Pulmonary artery endothelial cell (primary cell): ENCODE measurements at regions not wholly inside any gene's neighbourhood (a gene's known extent, or its start where the extent isn't known, plus 50 kb on each side); places are given as distances from the start of the nearest gene placed in this dataset.
A peak's percentile ranks its signal among the peaks of the same experiment; 100 is the strongest.
"Not testable (repeated sequence)": the region's sequence is repeated elsewhere in the genome, so short reads cannot be mapped to it uniquely, and the experiment has no call there.

Source experiments
- DNase-seq: peaks from one replicate; pipeline ENCODE4 v3.0.0-alpha.2; 2011; ENCODE audit warnings: low read depth, low spot score

GRCh38 chr4:187478292-187479140 is 517.1 kb upstream of the ZFP42 start:
- DNase-seq = no peak

- DNase-seq = no peak
These were observed 516.1 kb upstream of the ZFP42 start for GRCh38 chr4:187479511-187479910.

GRCh38 chr4:187480146-187481145 is 515.1 kb upstream of the ZFP42 start:
- DNase-seq = peak; percentile 4

GRCh38 chr4:187484186-187484585 is 511.4 kb upstream of the ZFP42 start:
- no peak for DNase-seq

- no peak for DNase-seq
These were observed 509.9 kb upstream of the ZFP42 start for GRCh38 chr4:187485676-187486075.

GRCh38 chr4:187491286-187491685 is 504.3 kb upstream of the ZFP42 start:
- no peak for DNase-seq

- no peak for DNase-seq
These were observed 503.6 kb upstream of the ZFP42 start for GRCh38 chr4:187491959-187492358.

GRCh38 chr4:187493661-187494060 is 501.9 kb upstream of the ZFP42 start:
- no peak for DNase-seq

GRCh38 chr4:187499956-187500355 is 495.6 kb upstream of the ZFP42 start:
- no peak for DNase-seq

- DNase-seq = no peak
These were observed 494.8 kb upstream of the ZFP42 start for GRCh38 chr4:187500796-187501195.

GRCh38 chr4:187501731-187502130 is 493.8 kb upstream of the ZFP42 start:
- DNase-seq = no peak

- DNase-seq = no peak
These were observed 490.4 kb upstream of the ZFP42 start for GRCh38 chr4:187504974-187505797.

- DNase-seq = not testable (repeated sequence)
These were observed 489.8 kb upstream of the ZFP42 start for GRCh38 chr4:187505798-187506141.

- DNase-seq = no peak
These were observed 479.3 kb upstream of the ZFP42 start for GRCh38 chr4:187516224-187516623.

GRCh38 chr4:187541666-187542065 is 453.9 kb upstream of the ZFP42 start:
- DNase-seq = no peak

- DNase-seq = no peak
These were observed 451.0 kb upstream of the ZFP42 start for GRCh38 chr4:187544461-187545053.

- DNase-seq = no peak
These were observed 448.3 kb upstream of the ZFP42 start for GRCh38 chr4:187547316-187547715.

GRCh38 chr4:187550256-187550950 is 445.2 kb upstream of the ZFP42 start:
- peak; percentile 0 for DNase-seq

GRCh38 chr4:187552781-187553180 is 442.8 kb upstream of the ZFP42 start:
- DNase-seq = no peak

- no peak for DNase-seq
These were observed 440.4 kb upstream of the ZFP42 start for GRCh38 chr4:187555174-187555573.
